Gastroesophageal sphincter (tissue), 4 donors: ENCODE measurements at regions not wholly inside any gene's neighbourhood (a gene's known extent, or its start where the extent isn't known, plus 50 kb on each side); places are given as distances from the start of the nearest gene placed in this dataset.

Source experiments
- ATAC-seq: fragments of 150-250 bp; one replicate; pipeline ENCODE4 v1.9.1; 2016; ENCODE audit warnings: mild to moderate bottlenecking, moderate library complexity
- H3K27ac ChIP-seq, 4 donors: fragments of 200-600 bp; sonication (generic) in 3 of 4; 1 replicate in 3 of 4; 2 replicates in 1 of 4; pipeline ENCODE4 v1.5.1; 2016 to 2019
- H3K27me3 ChIP-seq: fragments of 200-600 bp; sonication (generic); one replicate; pipeline ENCODE4 v1.5.1; 2019
- H3K36me3 ChIP-seq, 2 donors: fragments of 200-600 bp; sonication (generic); one replicate each; pipeline ENCODE4 v1.5.1; 2019; ENCODE audit warnings: control low read depth in 1 of 2
- H3K4me1 ChIP-seq, 3 donors: fragments of 200-600 bp; sonication (generic); 1 replicate in 2 of 3; 2 replicates in 1 of 3; pipeline ENCODE4 v1.5.1; 2016 to 2019; ENCODE audit warnings: control low read depth in 2 of 3
- H3K4me3 ChIP-seq, 2 donors: fragments of 200-600 bp; sonication (generic); one replicate each; pipeline ENCODE4 v1.5.1; 2019; ENCODE audit warnings: mild to moderate bottlenecking in 1 of 2, moderate library complexity in 1 of 2
- H3K9me3 ChIP-seq, 3 donors: fragments of 200-600 bp; sonication (generic); one replicate each; pipeline ENCODE4 v1.5.1; 2017 to 2019; ENCODE audit warnings: control low read depth in 2 of 3
- EP300 ChIP-seq: sonication (generic); formaldehyde crosslinking; IDR thresholded peaks from one replicate; pipeline ENCODE4 v1.6.1; 2017; ENCODE audit warnings: antibody characterized with exemption, mild to moderate bottlenecking
- POLR2A ChIP-seq, 2 donors: fragments of 450-650 bp; IDR thresholded peaks; one replicate each; pipeline ENCODE4 v1.6.1; 2017; ENCODE audit warnings: antibody characterized with exemption in 2 of 2, mild to moderate bottlenecking in 2 of 2, moderate library complexity in 1 of 2
- POLR2AphosphoS5 ChIP-seq: sonication (generic); formaldehyde crosslinking; IDR thresholded peaks from one replicate; pipeline ENCODE4 v1.6.1; 2017; ENCODE audit warnings: antibody characterized with exemption
- WGBS, 2 donors: methylation state at CpG; one replicate each; pipeline ENCODE4 v1.1.5; 2018; ENCODE audit warnings: low coverage in 1 of 2; 5-methylcytosine and 5-hydroxymethylcytosine counted together
- TF ChIP-seq, protein P1 (sequence below), 4 experiments: fragments of 200-600 bp in 2 of 4; fragments of 450-650 bp in 2 of 4; sonication (generic) in 1 of 4; IDR thresholded peaks; one replicate each; pipeline ENCODE4 v1.5.1; 2017 to 2019; ENCODE audit warnings: antibody characterized with exemption in 4 of 4, mild to moderate bottlenecking in 2 of 4, moderate library complexity in 2 of 4

DNA sequence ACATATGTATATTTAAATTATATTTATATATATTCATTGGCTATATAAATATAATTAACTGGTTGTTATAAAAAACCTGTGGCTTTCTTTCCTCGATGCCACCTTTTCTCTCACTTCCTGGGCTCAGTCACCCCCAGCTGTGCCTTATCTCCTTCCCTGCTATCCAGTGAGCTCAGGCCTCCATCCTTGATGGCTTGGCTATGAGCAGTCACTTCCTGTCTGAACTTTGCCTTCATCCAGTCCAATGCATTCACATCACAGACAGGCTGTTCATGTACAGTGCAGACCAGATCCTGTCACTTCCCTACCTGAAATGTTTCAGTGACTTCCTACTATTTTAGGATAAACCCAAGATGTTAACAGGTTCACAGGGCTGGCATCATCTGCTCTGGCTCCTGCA, 115.3 kb upstream of the PRB2 start:
- H3K27me3 ChIP-seq, result no peaks in the 10 kb centered on the region
- H3K27ac ChIP-seq, result no peak overlapping the region
- ATAC-seq, result no peak
- H3K4me3 ChIP-seq, result no peak overlapping the region
- H3K4me1 ChIP-seq, result no peaks in the 10 kb centered on the region
- TF ChIP-seq POLR2AphosphoS5 (no peak), EP300 (no peak), POLR2A (IDR thresholded peaks at IDR 0.05) (no peak)
- TF ChIP-seq, protein P1, sequence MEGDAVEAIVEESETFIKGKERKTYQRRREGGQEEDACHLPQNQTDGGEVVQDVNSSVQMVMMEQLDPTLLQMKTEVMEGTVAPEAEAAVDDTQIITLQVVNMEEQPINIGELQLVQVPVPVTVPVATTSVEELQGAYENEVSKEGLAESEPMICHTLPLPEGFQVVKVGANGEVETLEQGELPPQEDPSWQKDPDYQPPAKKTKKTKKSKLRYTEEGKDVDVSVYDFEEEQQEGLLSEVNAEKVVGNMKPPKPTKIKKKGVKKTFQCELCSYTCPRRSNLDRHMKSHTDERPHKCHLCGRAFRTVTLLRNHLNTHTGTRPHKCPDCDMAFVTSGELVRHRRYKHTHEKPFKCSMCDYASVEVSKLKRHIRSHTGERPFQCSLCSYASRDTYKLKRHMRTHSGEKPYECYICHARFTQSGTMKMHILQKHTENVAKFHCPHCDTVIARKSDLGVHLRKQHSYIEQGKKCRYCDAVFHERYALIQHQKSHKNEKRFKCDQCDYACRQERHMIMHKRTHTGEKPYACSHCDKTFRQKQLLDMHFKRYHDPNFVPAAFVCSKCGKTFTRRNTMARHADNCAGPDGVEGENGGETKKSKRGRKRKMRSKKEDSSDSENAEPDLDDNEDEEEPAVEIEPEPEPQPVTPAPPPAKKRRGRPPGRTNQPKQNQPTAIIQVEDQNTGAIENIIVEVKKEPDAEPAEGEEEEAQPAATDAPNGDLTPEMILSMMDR (IDR thresholded peaks at IDR 0.05), result no peak
- no peaks in the 10 kb centered on the region for H3K36me3 ChIP-seq
- no peaks in the 10 kb centered on the region for H3K9me3 ChIP-seq
- 36 to 50% methylated on average over 1 of the region's 1 CpG for WGBS, 2 donors

DNA sequence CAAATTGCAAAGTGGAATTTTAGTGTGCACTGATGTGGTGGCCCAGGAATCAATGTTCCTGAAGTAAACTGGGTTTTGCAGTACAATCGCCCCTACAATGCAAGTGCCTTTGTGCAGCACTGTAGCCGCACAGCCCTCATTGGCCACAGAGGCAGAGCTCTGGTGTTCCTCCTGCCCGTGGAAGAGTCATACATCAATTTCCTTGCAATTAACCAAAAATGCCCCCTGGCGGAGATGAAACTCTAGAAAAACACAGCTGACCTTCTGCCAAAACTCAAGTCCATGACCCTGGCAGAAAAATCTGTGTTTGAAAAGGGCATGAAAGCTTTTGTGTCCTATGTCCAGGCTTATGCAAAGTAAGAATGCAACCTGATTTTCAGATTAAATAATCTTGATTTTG, 117.9 kb upstream of the PRB2 start:
- no peak for ATAC-seq
- H3K27ac ChIP-seq, result no peak overlapping the region
- no peaks in the 10 kb centered on the region for H3K27me3 ChIP-seq
- 50 to 53% methylated on average over 2 to 4 of the region's 4 CpGs for WGBS, 2 donors
- TF ChIP-seq, protein P1 (IDR thresholded peaks at IDR 0.05), result no peak
- TF ChIP-seq POLR2A (IDR thresholded peaks at IDR 0.05), result no peak
- no peak overlapping the region for H3K4me3 ChIP-seq
- H3K4me1 ChIP-seq, result no peaks in the 10 kb centered on the region
- H3K36me3 ChIP-seq, result no peaks in the 10 kb centered on the region
- no peaks in the 10 kb centered on the region for H3K9me3 ChIP-seq

DNA sequence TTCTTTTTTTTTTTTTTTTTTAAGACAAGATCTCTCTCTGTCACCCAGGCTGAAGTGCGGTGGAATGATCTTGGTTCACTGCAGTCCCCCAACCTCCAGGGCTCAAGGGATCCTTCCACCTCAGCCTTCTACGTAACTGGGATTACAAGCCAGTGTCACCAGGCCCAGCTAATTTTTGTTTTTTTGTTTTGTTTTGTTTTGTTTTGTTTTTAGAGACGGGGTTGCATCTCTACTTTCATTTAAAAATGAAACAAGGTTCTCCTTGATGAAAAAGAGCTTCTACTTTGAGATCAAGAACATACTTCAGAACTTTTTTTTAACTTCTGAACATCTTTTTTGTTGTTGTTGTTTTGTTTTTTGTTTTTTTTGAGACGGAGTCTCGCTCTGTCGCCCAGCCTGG, 121.7 kb upstream of the PRB2 start:
- Histone ChIP-seq H3K9me3 (no peaks in the 10 kb centered on the region), H3K36me3 (no peaks in the 10 kb centered on the region), H3K27me3 (no peaks in the 10 kb centered on the region), H3K27ac (no peak overlapping the region), H3K4me3 (no peak overlapping the region), H3K4me1 (no peaks in the 10 kb centered on the region)
- TF ChIP-seq POLR2A (IDR thresholded peaks at IDR 0.05), result no peak
- no peak for TF ChIP-seq POLR2AphosphoS5
- TF ChIP-seq EP300, result no peak
- TF ChIP-seq, protein P1 (IDR thresholded peaks at IDR 0.05), result no peak
- 64 to 89% methylated on average over 3 to 6 of the region's 6 CpGs for WGBS, 2 donors
- ATAC-seq, result no peak

DNA sequence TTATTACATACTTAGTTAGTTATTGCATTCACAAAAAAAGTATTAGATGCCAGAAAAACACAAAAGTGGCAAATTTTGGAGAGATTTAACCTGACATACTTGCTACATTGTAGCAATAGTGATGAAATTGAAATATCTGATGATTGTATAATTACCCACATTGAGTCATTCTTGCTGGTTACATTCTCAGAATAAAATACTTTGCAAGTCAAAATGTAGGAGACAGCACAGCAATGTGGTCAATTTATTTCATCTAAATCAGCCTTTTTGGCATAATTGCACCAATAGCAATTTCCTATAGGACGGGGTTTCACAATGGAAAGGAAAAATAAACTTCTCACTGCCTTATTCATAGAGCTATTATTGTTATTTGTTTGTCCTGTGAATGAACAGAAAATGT, 125.0 kb upstream of the ETV6 start:
- ATAC-seq, result no peak
- no peaks in the 10 kb centered on the region for H3K9me3 ChIP-seq
- no peak overlapping the region for H3K27ac ChIP-seq
- H3K4me3 ChIP-seq, result no peak overlapping the region
- H3K4me1 ChIP-seq, result no peaks in the 10 kb centered on the region
- TF ChIP-seq EP300, result no peak
- no peak for TF ChIP-seq POLR2AphosphoS5
- no peak for TF ChIP-seq POLR2A (IDR thresholded peaks at IDR 0.05)
- TF ChIP-seq, protein P1 (IDR thresholded peaks at IDR 0.05), result no peak
- H3K36me3 ChIP-seq, result no peaks in the 10 kb centered on the region
- WGBS, 2 donors, result 54 to 60% methylated on average over 1 of the region's 1 CpG
- no peaks in the 10 kb centered on the region for H3K27me3 ChIP-seq

DNA sequence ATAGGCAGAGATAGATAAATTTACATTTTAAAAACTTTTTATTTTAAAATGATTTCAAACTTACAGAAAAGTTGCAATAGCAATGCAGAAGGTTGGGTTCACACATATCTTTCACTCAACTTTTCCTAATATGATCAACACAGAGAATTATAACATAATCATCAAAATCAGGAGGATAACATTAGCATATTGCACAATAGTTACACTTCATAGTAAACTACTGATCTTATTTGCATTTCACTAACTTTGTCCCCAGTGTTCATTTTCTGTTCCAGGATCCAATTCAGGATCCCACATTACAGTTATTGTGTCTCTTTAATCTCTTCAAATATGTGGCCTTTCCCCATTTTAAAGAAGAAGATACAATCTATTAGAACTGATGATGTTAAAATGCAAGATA, 115.4 kb upstream of the ETV6 start:
- no peaks in the 10 kb centered on the region for H3K4me1 ChIP-seq
- TF ChIP-seq POLR2AphosphoS5, result no peak
- TF ChIP-seq, protein P1 (IDR thresholded peaks at IDR 0.05), result no peak
- no peak for TF ChIP-seq POLR2A (IDR thresholded peaks at IDR 0.05)
- no peak for TF ChIP-seq EP300
- no peak overlapping the region for H3K27ac ChIP-seq
- no peak overlapping the region for H3K4me3 ChIP-seq
- no peak for ATAC-seq
- H3K9me3 ChIP-seq, result no peaks in the 10 kb centered on the region
- H3K36me3 ChIP-seq, result no peaks in the 10 kb centered on the region
- H3K27me3 ChIP-seq, result no peaks in the 10 kb centered on the region
